ENCODE measurements at regions not wholly inside any gene's neighbourhood (a gene's known extent, or its start where the extent isn't known, plus 50 kb on each side); places are given as distances from the start of the nearest gene placed in this dataset.
"Not testable (repeated sequence)": the region's sequence is repeated elsewhere in the genome, so short reads cannot be mapped to it uniquely, and the experiment has no call there.

DNA sequence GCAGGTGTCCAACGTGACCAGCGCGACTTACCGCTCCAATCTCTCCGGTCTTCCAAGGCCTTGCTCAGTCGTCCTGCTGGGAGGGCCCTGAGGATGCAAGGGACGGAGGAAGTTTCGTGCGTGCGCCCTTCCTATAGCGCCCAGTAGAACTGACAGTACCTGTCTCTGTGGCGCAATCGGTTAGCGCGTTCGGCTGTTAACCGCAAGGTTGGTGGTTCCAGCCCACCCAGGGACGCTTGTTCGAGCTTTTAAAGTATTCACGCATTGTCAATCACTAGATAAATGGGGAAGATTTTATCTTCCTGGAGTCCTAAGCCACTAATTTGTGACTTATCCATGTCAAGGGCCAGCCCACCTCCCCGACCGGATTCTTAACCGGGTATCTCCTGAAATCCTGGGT is 141.1 kb upstream of the NOTCH2NLA start:
- TF ChIP-seq, protein P1, sequence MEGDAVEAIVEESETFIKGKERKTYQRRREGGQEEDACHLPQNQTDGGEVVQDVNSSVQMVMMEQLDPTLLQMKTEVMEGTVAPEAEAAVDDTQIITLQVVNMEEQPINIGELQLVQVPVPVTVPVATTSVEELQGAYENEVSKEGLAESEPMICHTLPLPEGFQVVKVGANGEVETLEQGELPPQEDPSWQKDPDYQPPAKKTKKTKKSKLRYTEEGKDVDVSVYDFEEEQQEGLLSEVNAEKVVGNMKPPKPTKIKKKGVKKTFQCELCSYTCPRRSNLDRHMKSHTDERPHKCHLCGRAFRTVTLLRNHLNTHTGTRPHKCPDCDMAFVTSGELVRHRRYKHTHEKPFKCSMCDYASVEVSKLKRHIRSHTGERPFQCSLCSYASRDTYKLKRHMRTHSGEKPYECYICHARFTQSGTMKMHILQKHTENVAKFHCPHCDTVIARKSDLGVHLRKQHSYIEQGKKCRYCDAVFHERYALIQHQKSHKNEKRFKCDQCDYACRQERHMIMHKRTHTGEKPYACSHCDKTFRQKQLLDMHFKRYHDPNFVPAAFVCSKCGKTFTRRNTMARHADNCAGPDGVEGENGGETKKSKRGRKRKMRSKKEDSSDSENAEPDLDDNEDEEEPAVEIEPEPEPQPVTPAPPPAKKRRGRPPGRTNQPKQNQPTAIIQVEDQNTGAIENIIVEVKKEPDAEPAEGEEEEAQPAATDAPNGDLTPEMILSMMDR (conservative IDR thresholded peaks at IDR 0.05): not testable (repeated sequence)
- TF ChIP-seq EZH2 (IDR thresholded peaks at IDR 0.05; ENCODE audit: low read depth): not testable (repeated sequence)
